Neural cell (in vitro differentiated cells): ENCODE measurements at regions not wholly inside any gene's neighbourhood (a gene's known extent, or its start where the extent isn't known, plus 50 kb on each side); places are given as distances from the start of the nearest gene placed in this dataset.

ENCODE experiments used
- H2AFZ ChIP-seq: fragments of 200-600, 300-800 bp; sonication (generic), shearing (Covaris generic); 2 replicates; pipeline ENCODE4 v1.6.0; 2014; ENCODE audit warnings: low read depth, mild to moderate bottlenecking, antibody characterized with exemption, low read length, moderate library complexity
- H3F3A ChIP-seq: fragments of 200-600 bp; shearing (Covaris generic); 2 replicates; pipeline ENCODE4 v1.6.1; 2016; ENCODE audit warnings: mild to moderate bottlenecking, moderate library complexity, mixed read lengths, antibody characterized with exemption, low read length; ENCODE audit not compliant: insufficient read depth, poor library complexity, severe bottlenecking
- H3K27ac ChIP-seq: fragments of 200-600, 300-800 bp; sonication (generic), shearing (Covaris generic); 2 replicates; pipeline ENCODE4 v1.5.1; 2014; ENCODE audit warnings: mild to moderate bottlenecking, low read length, moderate library complexity
- H3K27me3 ChIP-seq: fragments of 300-800, 200-600 bp; sonication (generic), shearing (Covaris generic); 2 replicates; pipeline ENCODE4 v1.6.0; 2014; ENCODE audit warnings: mild to moderate bottlenecking, low read depth, low read length, moderate library complexity; ENCODE audit not compliant: insufficient read depth
- H3K36me3 ChIP-seq: fragments of 300-800, 200-600 bp; sonication (generic), shearing (Covaris generic); 2 replicates; pipeline ENCODE4 v1.5.1; 2014; ENCODE audit warnings: mild to moderate bottlenecking, antibody characterized with exemption, low read length, moderate library complexity; ENCODE audit not compliant: insufficient read depth
- H3K4me2 ChIP-seq: fragments of 300-800, 200-600 bp; sonication (generic), shearing (Covaris generic); 2 replicates; pipeline ENCODE4 v1.6.0; 2014; ENCODE audit warnings: mild to moderate bottlenecking, low read length
- H3K4me3 ChIP-seq: fragments of 300-800, 200-600 bp; sonication (generic), shearing (Covaris generic); 2 replicates; pipeline ENCODE4 v1.5.1; 2014; ENCODE audit warnings: mild to moderate bottlenecking, low read length, moderate library complexity
- H3K79me2 ChIP-seq: fragments of 200-600 bp; shearing (Covaris generic); replicated peaks from 2 replicates; pipeline ENCODE4 v1.6.0; 2014; ENCODE audit warnings: mild to moderate bottlenecking, low read length, moderate library complexity; ENCODE audit not compliant: insufficient read depth
- H3K9ac ChIP-seq: fragments of 300-800, 200-600 bp; sonication (generic), shearing (Covaris generic); 2 replicates; pipeline ENCODE4 v1.6.1; 2016; ENCODE audit warnings: mild to moderate bottlenecking, low read length, mixed read lengths
- H3K9me2 ChIP-seq: fragments of 200-600 bp; shearing (Covaris generic); 2 replicates; pipeline ENCODE4 v1.6.1; 2016; ENCODE audit warnings: mild to moderate bottlenecking, low read length, mixed read lengths; ENCODE audit not compliant: insufficient read depth
- H3K9me3 ChIP-seq: fragments of 200-600, 300-800 bp; sonication (generic), shearing (Covaris generic); 2 replicates; pipeline ENCODE4 v1.6.1; 2016; ENCODE audit warnings: mild to moderate bottlenecking, mixed run types, low read length, moderate library complexity, mixed read lengths
- H4K20me1 ChIP-seq: fragments of 200-600 bp; shearing (Covaris generic); 2 replicates; pipeline ENCODE4 v1.6.1; 2016; ENCODE audit warnings: mild to moderate bottlenecking, mixed run types; ENCODE audit not compliant: insufficient read depth
- EP300 ChIP-seq: fragments of 450-650 bp; conservative IDR thresholded peaks from 2 replicates; pipeline ENCODE4 v1.6.1; 2014; ENCODE audit warnings: antibody characterized with exemption, mild to moderate bottlenecking, moderate library complexity; ENCODE audit not compliant: poor library complexity, severe bottlenecking
- EZH2 ChIP-seq: fragments of 200-600, 300-800 bp; shearing (Covaris generic), sonication (generic); IDR thresholded peaks from 2 replicates; pipeline ENCODE4 v1.6.1; 2014; ENCODE audit warnings: antibody characterized with exemption, low read length, borderline replicate concordance, mild to moderate bottlenecking; ENCODE audit not compliant: insufficient read depth, poor library complexity, severe bottlenecking
- MXI1 ChIP-seq: fragments of 450-650 bp; conservative IDR thresholded peaks from 2 replicates; pipeline ENCODE4 v1.6.1; 2014; ENCODE audit warnings: antibody characterized with exemption, mild to moderate bottlenecking; ENCODE audit not compliant: poor library complexity, severe bottlenecking
- POLR2AphosphoS5 ChIP-seq: IDR thresholded peaks from 2 replicates; pipeline ENCODE4 v1.6.1; 2012
- RAD21 ChIP-seq: fragments of 450-650 bp; conservative IDR thresholded peaks from 2 replicates; pipeline ENCODE4 v1.6.1; 2014; ENCODE audit warnings: antibody characterized with exemption, mild to moderate bottlenecking, moderate library complexity
- SMC3 ChIP-seq: fragments of 450-650 bp; conservative IDR thresholded peaks from 2 replicates; pipeline ENCODE4 v1.6.1; 2014; ENCODE audit warnings: antibody characterized with exemption, mild to moderate bottlenecking, moderate library complexity; ENCODE audit not compliant: poor library complexity
- TAF1 ChIP-seq: IDR thresholded peaks from 2 replicates; pipeline ENCODE4 v1.6.1; 2012; ENCODE audit warnings: low read depth
- TF ChIP-seq, protein P1 (sequence below): IDR thresholded peaks from 2 replicates; pipeline ENCODE4 v1.6.1; 2012; ENCODE audit warnings: borderline replicate concordance
- TF ChIP-seq, protein P2 (sequence below): fragments of 450-650 bp; IDR thresholded peaks from 2 replicates; pipeline ENCODE4 v1.5.1; 2014; ENCODE audit warnings: antibody characterized with exemption, mild to moderate bottlenecking, moderate library complexity; ENCODE audit not compliant: poor library complexity, severe bottlenecking

DNA sequence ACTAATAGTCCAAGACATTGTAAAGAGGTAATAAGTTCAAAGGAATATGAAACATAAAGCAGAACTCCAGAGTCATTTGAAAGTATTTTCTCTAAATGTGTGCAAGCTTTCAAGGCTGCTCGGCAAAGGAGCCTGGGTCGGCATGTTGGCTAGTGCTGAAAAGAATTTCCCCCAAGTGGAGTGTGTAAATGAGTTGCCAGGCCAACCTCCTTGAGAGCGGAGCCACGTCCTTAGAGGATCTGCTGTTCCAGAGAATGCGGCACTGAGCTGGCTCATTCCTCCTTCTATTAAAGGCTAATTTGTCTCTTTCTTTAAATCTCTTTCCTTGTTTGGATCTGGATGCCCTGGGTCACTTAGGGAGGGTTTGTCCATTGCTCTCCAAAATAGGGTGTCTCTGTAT lies 127.5 kb downstream of the RDH14 start:
- Histone ChIP-seq H4K20me1 (no peaks in the 10 kb centered on the region), H3K9me2 (no peaks in the 10 kb centered on the region), H2AFZ (no peak overlapping the region), H3K27me3 (no peaks in the 10 kb centered on the region), H3F3A (no peaks in the 10 kb centered on the region), H3K4me3 (no peak overlapping the region), H3K36me3 (no peaks in the 10 kb centered on the region), H3K9me3 (no peaks in the 10 kb centered on the region), H3K4me2 (no peak overlapping the region), H3K79me2 (no peaks in the 10 kb centered on the region), H3K27ac (no peak overlapping the region), H3K9ac (no peak overlapping the region)
- no peak for TF ChIP-seq EZH2
- TF ChIP-seq EP300: no peak
- TF ChIP-seq POLR2AphosphoS5: no peak
- no peak for TF ChIP-seq TAF1
- TF ChIP-seq, protein P1, sequence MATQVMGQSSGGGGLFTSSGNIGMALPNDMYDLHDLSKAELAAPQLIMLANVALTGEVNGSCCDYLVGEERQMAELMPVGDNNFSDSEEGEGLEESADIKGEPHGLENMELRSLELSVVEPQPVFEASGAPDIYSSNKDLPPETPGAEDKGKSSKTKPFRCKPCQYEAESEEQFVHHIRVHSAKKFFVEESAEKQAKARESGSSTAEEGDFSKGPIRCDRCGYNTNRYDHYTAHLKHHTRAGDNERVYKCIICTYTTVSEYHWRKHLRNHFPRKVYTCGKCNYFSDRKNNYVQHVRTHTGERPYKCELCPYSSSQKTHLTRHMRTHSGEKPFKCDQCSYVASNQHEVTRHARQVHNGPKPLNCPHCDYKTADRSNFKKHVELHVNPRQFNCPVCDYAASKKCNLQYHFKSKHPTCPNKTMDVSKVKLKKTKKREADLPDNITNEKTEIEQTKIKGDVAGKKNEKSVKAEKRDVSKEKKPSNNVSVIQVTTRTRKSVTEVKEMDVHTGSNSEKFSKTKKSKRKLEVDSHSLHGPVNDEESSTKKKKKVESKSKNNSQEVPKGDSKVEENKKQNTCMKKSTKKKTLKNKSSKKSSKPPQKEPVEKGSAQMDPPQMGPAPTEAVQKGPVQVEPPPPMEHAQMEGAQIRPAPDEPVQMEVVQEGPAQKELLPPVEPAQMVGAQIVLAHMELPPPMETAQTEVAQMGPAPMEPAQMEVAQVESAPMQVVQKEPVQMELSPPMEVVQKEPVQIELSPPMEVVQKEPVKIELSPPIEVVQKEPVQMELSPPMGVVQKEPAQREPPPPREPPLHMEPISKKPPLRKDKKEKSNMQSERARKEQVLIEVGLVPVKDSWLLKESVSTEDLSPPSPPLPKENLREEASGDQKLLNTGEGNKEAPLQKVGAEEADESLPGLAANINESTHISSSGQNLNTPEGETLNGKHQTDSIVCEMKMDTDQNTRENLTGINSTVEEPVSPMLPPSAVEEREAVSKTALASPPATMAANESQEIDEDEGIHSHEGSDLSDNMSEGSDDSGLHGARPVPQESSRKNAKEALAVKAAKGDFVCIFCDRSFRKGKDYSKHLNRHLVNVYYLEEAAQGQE: no peak
- no peak for TF ChIP-seq SMC3
- TF ChIP-seq RAD21: no peak
- no peak for TF ChIP-seq MXI1

DNA sequence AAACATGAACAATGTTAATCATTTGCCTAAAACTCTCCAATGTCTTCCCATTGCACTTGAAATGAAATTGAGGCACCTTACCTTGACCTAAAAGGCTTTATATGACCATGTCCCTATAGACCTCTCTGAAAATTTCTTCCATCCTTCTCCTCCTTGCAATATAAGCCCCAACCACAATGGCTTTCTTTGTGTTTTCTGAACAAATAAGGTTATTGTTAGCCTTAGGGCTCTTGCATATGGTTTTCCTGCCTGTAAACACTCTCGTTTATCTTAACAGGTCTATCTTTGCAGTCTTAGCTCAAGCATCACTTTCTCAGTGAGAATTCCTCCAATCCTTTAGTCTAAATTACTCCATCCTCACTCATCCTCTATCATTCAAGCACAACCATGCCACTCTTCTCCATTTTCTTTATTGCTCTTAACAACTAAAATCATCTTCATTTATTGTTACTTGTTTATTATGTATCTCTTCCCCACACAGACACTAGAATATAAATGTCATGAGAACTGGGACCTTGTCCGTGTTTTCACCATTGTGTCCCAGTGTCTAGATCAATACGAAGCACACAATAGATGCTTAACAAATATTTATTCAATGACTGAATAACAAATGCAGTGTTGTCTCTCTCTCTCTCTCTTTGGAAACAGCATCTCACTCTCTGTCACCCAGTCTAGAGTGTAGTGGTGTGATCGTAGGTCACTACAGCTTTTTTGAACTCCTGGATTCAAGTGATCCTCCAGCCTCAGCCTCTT lies 129.3 kb downstream of the RDH14 start:
- H4K20me1 ChIP-seq: no peaks in the 10 kb centered on the region
- no peaks in the 10 kb centered on the region for H3K9me3 ChIP-seq
- H3K4me3 ChIP-seq: no peak overlapping the region
- H3K9ac ChIP-seq: no peak overlapping the region
- H2AFZ ChIP-seq: no peak overlapping the region
- H3K27me3 ChIP-seq: no peaks in the 10 kb centered on the region
- H3K4me2 ChIP-seq: no peak overlapping the region
- H3K36me3 ChIP-seq: no peaks in the 10 kb centered on the region
- H3F3A ChIP-seq: no peaks in the 10 kb centered on the region
- no peaks in the 10 kb centered on the region for H3K9me2 ChIP-seq
- no peak overlapping the region for H3K27ac ChIP-seq
- no peak for TF ChIP-seq EZH2
- TF ChIP-seq, protein P2, sequence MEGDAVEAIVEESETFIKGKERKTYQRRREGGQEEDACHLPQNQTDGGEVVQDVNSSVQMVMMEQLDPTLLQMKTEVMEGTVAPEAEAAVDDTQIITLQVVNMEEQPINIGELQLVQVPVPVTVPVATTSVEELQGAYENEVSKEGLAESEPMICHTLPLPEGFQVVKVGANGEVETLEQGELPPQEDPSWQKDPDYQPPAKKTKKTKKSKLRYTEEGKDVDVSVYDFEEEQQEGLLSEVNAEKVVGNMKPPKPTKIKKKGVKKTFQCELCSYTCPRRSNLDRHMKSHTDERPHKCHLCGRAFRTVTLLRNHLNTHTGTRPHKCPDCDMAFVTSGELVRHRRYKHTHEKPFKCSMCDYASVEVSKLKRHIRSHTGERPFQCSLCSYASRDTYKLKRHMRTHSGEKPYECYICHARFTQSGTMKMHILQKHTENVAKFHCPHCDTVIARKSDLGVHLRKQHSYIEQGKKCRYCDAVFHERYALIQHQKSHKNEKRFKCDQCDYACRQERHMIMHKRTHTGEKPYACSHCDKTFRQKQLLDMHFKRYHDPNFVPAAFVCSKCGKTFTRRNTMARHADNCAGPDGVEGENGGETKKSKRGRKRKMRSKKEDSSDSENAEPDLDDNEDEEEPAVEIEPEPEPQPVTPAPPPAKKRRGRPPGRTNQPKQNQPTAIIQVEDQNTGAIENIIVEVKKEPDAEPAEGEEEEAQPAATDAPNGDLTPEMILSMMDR: no peak
- TF ChIP-seq TAF1: no peak
- TF ChIP-seq EP300: no peak
- no peak for TF ChIP-seq RAD21
- TF ChIP-seq, protein P1: no peak
- no peak for TF ChIP-seq SMC3
- no peak for TF ChIP-seq POLR2AphosphoS5
- TF ChIP-seq MXI1: no peak
- no peaks in the 10 kb centered on the region for H3K79me2 ChIP-seq
